NCI-H2227 (cell line): ENCODE measurements at regions not wholly inside any gene's neighbourhood (a gene's known extent, or its start where the extent isn't known, plus 50 kb on each side); places are given as distances from the start of the nearest gene placed in this dataset.

ENCODE experiments used
- DNase-seq: peaks from one replicate; lab custom pipeline; 2025; ENCODE audit not compliant: unreplicated experiment; lab: John Stamatoyannopoulos, UW

GRCh38 chr10:133007360-133007858 is 65.0 kb upstream of the CFAP46 start:
- no peak for DNase-seq

GRCh38 chr10:133006806-133007205 is 64.4 kb upstream of the CFAP46 start:
- no peak for DNase-seq

DNA sequence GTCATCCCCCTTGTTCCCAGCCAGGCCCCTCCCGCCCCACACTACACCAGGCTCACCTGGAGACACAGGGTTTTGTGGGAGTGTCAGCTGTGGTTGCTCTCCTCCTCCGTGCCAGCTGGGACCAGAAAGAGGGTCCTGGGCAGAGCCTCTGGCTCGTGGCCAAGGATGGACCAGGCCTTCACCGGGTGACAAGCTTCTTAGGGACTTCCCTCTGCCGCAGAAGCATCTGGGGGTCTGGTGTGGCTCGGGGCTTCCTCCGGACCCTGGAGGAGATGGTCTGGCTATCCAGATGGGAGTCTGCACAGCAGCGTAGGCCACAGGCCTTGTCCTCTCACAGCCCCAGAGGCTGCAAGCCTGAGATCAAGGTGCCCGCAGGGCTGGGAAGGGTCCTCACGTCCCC is 63.8 kb upstream of the CFAP46 start:
- DNase-seq = no peak

- no peak for DNase-seq
These were observed 62.1 kb upstream of the CFAP46 start for GRCh38 chr10:133004478-133004877.

GRCh38 chr10:133003188-133003587 is 60.8 kb upstream of the CFAP46 start:
- DNase-seq = no peak

DNA sequence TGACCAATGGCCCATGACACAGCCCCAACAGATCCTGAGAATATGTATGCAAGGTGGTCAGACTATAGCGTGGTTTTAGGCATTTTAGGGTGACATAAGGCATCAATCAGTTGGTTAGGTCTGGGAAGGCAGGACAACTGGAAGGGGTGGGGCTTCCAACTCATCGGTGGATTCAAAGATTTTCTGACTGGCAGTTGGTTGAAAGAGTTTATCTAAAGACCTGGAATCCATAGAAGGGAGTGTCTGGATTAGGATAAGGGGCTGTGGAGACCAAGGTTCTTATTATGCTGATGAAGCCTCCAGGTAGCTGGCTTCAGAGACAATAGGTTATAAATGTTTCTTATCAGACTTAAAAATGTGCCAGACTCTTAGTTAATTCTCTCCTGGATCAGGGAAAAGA is 60.3 kb upstream of the CFAP46 start:
- DNase-seq = no peak

- no peak for DNase-seq
These were observed 58.7 kb upstream of the CFAP46 start for GRCh38 chr10:133001114-133001513.

- no peak for DNase-seq
These were observed 58.3 kb upstream of the CFAP46 start for GRCh38 chr10:133000648-133001047.

DNA sequence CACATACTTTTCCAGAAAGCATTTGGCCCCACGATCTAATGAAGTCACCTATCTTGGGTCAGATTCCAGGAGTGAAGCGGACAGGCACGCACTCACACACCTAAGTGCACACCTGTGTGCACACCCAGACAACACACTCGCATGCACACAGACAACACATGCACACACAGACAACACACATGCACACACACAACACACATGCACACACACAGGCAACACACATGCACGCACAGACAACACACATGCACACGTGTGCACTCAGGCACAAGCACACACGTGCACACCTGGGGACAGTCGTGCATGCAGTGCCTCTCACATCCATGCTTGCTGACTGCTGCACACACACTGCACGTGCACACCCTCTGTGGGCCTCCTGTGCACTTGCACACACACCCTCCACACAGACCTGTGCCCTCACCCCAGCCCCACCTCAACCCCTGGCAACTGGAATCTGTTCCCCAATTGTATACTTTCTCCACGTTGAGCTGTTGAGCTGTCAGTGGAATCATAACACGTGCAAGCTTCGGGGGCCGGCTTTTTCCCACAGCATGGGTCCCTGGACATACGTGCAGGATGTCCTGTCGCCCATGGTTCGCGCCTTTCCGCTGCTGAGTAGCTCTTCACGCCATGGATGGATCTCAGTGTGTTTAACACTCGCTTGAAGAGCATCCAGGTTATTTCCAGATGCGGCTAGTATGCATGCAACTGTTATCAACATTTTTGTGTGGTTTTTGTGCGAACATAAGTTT is 55.3 kb upstream of the CFAP46 start:
- no peak for DNase-seq

- DNase-seq = no peak
These were observed 54.4 kb upstream of the CFAP46 start for GRCh38 chr10:132996603-132997343.

DNA sequence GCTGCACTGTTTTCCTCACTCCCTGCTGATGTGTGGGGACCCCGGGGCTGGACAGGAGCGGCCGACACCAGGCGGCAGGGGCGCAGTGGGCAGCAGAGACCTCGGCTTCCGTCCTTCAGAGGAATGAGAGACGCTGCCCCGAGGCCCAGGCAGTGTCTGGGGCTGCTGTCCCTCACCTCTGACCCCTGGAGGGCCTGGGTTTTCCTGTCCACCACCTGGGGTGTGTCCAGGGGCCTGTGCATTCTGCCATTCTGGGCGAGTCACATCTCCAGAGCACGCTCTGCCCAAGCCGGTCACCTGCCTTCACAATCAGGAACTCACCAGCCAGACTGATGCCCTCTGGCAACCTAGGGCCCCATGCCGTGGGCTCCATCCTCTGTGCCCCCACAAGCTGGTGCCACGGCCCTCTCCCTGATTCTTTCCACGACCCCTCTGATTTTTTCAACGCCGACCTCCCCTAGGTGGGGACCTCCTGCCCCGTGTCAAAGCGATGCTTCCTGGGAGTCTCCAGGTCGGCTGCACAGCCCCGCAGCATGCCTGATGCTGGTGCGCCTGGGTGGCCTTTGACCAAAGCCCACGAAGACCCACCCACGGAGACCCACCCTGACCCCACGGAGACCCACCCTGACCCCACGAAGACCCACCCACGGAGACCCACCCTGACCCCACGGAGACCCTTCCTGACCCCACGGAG is 53.7 kb upstream of the CFAP46 start:
- DNase-seq = no peak

- DNase-seq = no peak
These were observed 52.4 kb upstream of the CFAP46 start for GRCh38 chr10:132994811-132995210.

DNA sequence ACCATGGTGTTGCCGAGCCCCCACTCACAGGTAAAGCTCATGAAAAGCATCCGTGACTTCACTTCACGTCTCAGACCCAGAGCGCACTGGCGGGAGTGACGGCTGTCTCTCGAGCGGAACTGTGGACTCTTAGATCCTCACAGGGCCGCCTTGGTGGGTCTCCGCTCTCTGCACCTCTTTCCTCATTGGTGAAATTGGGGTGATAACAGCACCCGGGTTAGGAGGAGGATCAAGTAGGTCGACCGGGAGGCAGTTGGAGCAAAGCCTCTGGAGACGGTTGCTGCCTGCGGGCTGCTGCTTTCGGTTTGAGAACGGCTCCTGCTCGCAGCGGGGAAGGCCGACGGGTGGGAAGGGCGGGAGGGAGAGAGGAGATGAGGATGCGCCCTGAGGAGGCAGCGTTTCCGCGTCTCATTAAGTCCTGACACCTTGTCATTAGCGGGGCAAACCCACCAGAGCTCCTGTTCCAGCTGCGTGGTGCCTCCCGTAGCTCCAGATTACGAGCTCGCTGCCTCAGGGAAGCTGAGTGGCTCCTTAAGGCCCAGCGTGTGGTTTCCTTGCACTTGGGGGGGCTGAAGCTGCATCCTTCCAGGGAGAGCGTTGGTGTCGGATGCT is 51.9 kb upstream of the CFAP46 start:
- peak; percentile 7 for DNase-seq

DNA sequence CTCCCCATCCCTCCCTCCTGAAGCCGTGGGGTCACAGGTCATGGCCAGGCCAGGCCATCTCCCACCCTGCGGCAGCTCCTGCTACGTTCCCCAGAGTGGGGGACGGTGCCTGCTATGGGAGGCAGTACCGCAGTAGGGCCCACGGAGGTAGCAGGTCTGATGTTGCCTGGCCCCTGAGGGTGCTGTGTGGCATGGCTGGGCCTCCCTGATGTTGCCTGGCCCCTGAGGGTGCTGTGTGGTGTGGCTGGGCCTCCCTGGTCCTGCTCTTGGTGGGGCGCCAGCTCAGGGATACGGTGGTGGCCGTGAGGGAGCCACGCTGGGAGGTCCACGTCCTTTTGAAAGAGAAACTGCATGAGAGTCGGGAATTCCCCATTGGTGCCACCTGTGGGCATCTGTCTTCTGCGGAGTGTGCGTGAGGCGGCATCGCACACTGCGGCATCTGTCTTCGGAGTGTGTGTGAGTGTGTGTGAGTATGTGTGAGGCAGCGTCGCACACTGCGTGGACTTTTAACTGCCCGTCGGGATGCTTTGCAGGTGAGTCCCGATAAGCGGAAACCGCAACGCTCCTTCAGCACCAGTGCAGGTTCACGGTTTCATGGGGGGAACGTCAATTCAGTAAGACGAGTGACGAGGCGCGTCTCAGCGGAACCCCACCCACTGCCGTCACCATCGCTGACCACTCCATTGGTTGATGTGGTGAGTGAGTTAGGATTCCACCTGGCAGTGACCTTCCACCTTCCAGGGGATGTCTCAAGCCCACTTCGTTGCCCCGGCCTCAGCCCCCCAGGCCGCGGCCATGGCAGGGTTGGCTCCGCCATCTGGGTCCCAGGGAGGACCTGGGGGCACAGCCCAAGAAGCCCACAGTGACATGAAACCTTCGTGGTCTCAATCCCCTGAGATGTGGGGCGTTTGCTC is 51.2 kb upstream of the CFAP46 start:
- DNase-seq = no peak

DNA sequence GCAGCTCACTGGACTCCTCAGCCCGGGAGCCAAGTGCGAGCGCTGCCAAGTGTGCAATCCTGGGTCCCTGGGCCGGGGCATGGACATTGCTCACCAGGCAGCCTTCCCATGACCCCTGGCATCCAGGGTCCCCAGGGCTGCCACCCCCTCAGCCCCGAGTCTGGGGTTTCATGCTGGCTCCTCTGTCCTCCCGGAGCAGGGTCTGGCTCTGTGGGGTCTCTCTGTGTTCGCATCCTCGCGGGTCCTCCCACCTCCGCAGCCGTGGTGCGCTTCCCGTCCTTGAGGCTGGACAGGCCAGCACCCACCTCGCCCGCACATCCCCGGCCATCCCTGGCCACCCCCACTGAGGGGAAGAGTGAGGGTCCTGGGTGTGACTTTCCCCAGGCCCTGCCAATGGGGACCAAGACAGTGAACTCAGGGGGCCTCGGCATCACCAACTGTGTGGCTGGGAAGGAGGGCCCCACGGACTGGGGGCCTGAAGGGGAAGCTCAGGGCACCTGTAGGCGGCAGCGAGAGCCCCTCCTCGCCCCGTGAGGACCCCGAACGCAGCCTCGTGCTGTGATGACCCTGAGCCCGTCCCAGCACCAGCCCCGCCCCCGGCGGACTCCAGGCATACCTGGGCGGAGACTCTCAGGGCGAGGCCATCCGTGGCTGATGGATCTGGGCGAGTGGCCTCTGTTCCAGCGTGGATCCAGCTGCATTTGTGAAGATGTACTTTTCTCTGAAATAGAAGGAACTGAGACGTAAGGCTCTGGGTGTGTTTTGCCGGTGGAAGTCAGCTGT is 50.3 kb upstream of the CFAP46 start:
- no peak for DNase-seq
